KMS-11 (cell line): ENCODE measurements at regions not wholly inside any gene's neighbourhood (a gene's known extent, or its start where the extent isn't known, plus 50 kb on each side); places are given as distances from the start of the nearest gene placed in this dataset.
"Not testable (repeated sequence)": the region's sequence is repeated elsewhere in the genome, so short reads cannot be mapped to it uniquely, and the experiment has no call there.

ENCODE experiments used
- H2AFZ ChIP-seq: fragments of 200-600 bp; sonication (generic); 2 replicates; pipeline ENCODE4 v1.6.1; 2016; ENCODE audit warnings: antibody characterized with exemption, mixed run types, low read depth
- H3K27ac ChIP-seq: fragments of 200-600 bp; sonication (generic); 2 replicates; pipeline ENCODE4 v1.6.1; 2016; ENCODE audit warnings: mild to moderate bottlenecking, mixed run types
- H3K27me3 ChIP-seq: fragments of 200-600 bp; sonication (generic); 2 replicates; pipeline ENCODE4 v1.6.1; 2017; ENCODE audit warnings: mild to moderate bottlenecking, low read depth, mixed run types, moderate library complexity; ENCODE audit not compliant: insufficient read depth
- H3K36me3 ChIP-seq: fragments of 200-600 bp; sonication (generic); 2 replicates; pipeline ENCODE4 v1.6.1; 2017; ENCODE audit warnings: mild to moderate bottlenecking, mixed run types; ENCODE audit not compliant: insufficient read depth
- H3K4me1 ChIP-seq: fragments of 200-600 bp; sonication (generic); 2 replicates; pipeline ENCODE4 v1.6.1; 2016; ENCODE audit warnings: mild to moderate bottlenecking, low read depth, mixed run types; ENCODE audit not compliant: poor library complexity, severe bottlenecking
- H3K4me2 ChIP-seq: fragments of 200-600 bp; sonication (generic); 2 replicates; pipeline ENCODE4 v1.7.0; 2016; ENCODE audit warnings: mild to moderate bottlenecking, mixed run types
- H3K4me3 ChIP-seq: fragments of 200-600 bp; sonication (generic); IDR thresholded peaks from 2 replicates; pipeline ENCODE4 v1.6.1; 2017; ENCODE audit warnings: low read depth, low read length, mixed read lengths; ENCODE audit not compliant: insufficient read depth
- H3K79me2 ChIP-seq: fragments of 200-600 bp; sonication (generic); 2 replicates; pipeline ENCODE4 v1.6.1; 2016; ENCODE audit warnings: low read depth, mixed run types; ENCODE audit not compliant: insufficient read depth
- H3K9ac ChIP-seq: fragments of 200-600 bp; sonication (generic); 2 replicates; pipeline ENCODE4 v1.6.1; 2016; ENCODE audit warnings: mild to moderate bottlenecking, mixed run types
- H4K20me1 ChIP-seq: fragments of 200-600 bp; sonication (generic); 2 replicates; pipeline ENCODE4 v1.6.1; 2016; ENCODE audit warnings: mild to moderate bottlenecking, mixed run types; ENCODE audit not compliant: insufficient read depth
- TF ChIP-seq, protein P1 (sequence below): fragments of 200-600 bp; sonication (generic); conservative IDR thresholded peaks from 2 replicates; pipeline ENCODE4 v1.6.1; 2017; ENCODE audit warnings: low read depth, mild to moderate bottlenecking, antibody characterized with exemption, low read length, moderate library complexity, mixed read lengths

GRCh38 chr6:158892266-158892665 is 73.1 kb upstream of the EZR start:
- Histone ChIP-seq H3K4me2 (no peak overlapping the region), H3K79me2 (no peaks in the 10 kb centered on the region), H3K4me1 (no peaks in the 10 kb centered on the region), H4K20me1 (no peaks in the 10 kb centered on the region), H3K36me3 (no peaks in the 10 kb centered on the region), H3K4me3 (no peak overlapping the region), H3K9ac (no peak overlapping the region), H3K27ac (no peak overlapping the region), H3K27me3 (no peaks in the 10 kb centered on the region), H2AFZ (no peak overlapping the region)
- TF ChIP-seq, protein P1, sequence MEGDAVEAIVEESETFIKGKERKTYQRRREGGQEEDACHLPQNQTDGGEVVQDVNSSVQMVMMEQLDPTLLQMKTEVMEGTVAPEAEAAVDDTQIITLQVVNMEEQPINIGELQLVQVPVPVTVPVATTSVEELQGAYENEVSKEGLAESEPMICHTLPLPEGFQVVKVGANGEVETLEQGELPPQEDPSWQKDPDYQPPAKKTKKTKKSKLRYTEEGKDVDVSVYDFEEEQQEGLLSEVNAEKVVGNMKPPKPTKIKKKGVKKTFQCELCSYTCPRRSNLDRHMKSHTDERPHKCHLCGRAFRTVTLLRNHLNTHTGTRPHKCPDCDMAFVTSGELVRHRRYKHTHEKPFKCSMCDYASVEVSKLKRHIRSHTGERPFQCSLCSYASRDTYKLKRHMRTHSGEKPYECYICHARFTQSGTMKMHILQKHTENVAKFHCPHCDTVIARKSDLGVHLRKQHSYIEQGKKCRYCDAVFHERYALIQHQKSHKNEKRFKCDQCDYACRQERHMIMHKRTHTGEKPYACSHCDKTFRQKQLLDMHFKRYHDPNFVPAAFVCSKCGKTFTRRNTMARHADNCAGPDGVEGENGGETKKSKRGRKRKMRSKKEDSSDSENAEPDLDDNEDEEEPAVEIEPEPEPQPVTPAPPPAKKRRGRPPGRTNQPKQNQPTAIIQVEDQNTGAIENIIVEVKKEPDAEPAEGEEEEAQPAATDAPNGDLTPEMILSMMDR: no peak

- not testable (repeated sequence) for H3K4me2 ChIP-seq, H3K27ac ChIP-seq, H3K4me3 ChIP-seq, H3K27me3 ChIP-seq, H3K9ac ChIP-seq, H3K4me1 ChIP-seq, H3K36me3 ChIP-seq, H2AFZ ChIP-seq, H4K20me1 ChIP-seq, H3K79me2 ChIP-seq
These were observed 72.4 kb upstream of the EZR start for GRCh38 chr6:158891560-158891959.

DNA sequence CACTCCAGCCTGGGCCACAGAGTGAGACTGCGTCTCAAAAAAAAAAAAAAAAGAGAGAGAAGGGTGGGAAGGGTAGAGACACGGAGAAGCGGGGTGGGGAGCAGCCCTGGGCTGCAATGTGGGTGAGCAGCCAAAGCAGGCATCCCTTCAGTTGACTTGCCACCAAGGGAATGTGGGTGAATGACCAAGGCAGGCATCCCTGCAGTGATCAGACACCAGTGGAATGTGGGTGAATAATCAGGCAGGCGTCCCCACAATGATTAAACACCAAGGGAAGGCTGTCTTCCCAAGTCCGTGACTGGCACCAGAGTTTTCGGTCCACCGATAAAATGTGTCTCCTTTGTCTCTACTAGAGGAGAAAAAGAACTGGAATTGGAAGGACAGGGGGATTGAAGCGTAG is 69.0 kb upstream of the EZR start:
- not testable (repeated sequence) for H3K4me1 ChIP-seq, H3K79me2 ChIP-seq, H4K20me1 ChIP-seq, H3K4me3 ChIP-seq, H3K27me3 ChIP-seq, H3K9ac ChIP-seq, H2AFZ ChIP-seq, H3K36me3 ChIP-seq, H3K27ac ChIP-seq, H3K4me2 ChIP-seq

DNA sequence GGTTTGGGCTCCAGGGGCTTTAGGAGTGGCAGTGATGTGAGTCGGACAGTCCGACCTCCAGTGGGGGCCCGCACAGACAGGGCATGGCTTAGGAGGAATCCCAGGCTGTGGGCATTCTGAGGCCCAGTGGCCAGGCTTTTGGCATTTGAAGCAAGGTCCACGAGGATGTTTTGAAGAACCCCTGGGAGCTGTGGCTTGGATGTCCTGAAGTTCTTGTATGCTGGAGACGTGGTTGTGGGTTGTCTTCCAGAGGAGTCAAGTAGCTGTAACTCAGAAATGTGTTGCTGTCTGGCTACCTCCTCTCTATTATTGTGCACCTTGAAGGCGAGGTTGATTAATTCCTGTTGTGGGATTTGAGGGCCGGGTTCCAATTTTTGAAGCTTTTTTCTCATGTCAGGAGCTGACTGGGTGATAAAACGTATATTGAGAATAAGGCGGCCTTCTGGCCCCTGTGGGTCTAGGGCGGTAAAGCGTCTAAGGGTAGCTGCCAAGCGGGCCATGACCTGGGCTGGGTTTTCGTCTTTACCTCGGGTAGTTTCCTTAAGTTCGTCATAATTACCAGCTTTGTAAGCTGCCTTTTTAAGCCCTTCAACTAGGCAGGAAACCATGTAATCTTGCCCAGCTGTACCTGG is 67.3 kb upstream of the EZR start:
- H3K27me3 ChIP-seq, H3K4me2 ChIP-seq, H3K4me3 ChIP-seq, H3K27ac ChIP-seq, H2AFZ ChIP-seq, H4K20me1 ChIP-seq, H3K9ac ChIP-seq, H3K79me2 ChIP-seq, H3K4me1 ChIP-seq, H3K36me3 ChIP-seq: not testable (repeated sequence)

GRCh38 chr6:158881884-158882283 is 62.7 kb upstream of the EZR start:
- not testable (repeated sequence) for H3K79me2 ChIP-seq

GRCh38 chr6:158881276-158881675 is 62.1 kb upstream of the EZR start:
- H3K4me1 ChIP-seq, H2AFZ ChIP-seq, H3K4me3 ChIP-seq, H3K27me3 ChIP-seq, H3K79me2 ChIP-seq, H3K4me2 ChIP-seq, H4K20me1 ChIP-seq, H3K9ac ChIP-seq, H3K36me3 ChIP-seq, H3K27ac ChIP-seq: not testable (repeated sequence)

More at GRCh38 chr6:158881884-158882283, 62.7 kb upstream of the EZR start:
- not testable (repeated sequence) for H2AFZ ChIP-seq, H3K4me2 ChIP-seq, H3K36me3 ChIP-seq, H3K27me3 ChIP-seq, H3K4me3 ChIP-seq, H3K9ac ChIP-seq, H4K20me1 ChIP-seq, H3K4me1 ChIP-seq, H3K27ac ChIP-seq

DNA sequence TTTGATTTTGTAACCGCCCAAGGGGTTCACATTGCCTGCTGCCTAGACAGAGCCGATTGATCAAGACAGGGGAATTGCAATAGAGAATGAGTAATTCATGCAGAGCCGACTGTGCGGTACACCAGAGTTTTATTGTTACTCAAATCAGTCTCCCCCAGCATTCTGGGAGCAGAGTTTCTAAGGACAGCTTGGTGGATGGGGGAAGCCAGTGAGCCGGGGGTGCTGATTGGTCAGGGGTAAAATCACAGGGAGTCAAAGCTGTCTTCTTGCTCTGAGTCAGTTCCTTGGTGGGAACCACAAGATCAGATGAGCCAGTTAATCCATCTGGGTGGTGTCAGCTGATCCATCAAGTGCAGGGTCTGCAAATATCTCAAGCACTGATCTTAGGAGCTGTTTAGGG is 60.0 kb upstream of the EZR start:
- Histone ChIP-seq H3K4me3 (no peak overlapping the region), H3K27ac (no peak overlapping the region), H3K79me2 (no peaks in the 10 kb centered on the region), H4K20me1 (no peaks in the 10 kb centered on the region), H3K36me3 (no peaks in the 10 kb centered on the region), H3K4me1 (no peaks in the 10 kb centered on the region), H3K27me3 (no peaks in the 10 kb centered on the region), H3K9ac (no peak overlapping the region), H3K4me2 (no peak overlapping the region), H2AFZ (no peak overlapping the region)
- TF ChIP-seq, protein P1: no peak
